Uterus (tissue), 2 donors: ENCODE measurements at regions not wholly inside any gene's neighbourhood (a gene's known extent, or its start where the extent isn't known, plus 50 kb on each side); places are given as distances from the start of the nearest gene placed in this dataset.

ENCODE experiments used
- POLR2A ChIP-seq, 2 donors: fragments of 450-650 bp; IDR thresholded peaks; one replicate each; pipeline ENCODE4 v1.6.1; 2016; ENCODE audit warnings: antibody characterized with exemption in 2 of 2, mild to moderate bottlenecking in 1 of 2, moderate library complexity in 1 of 2
- TF ChIP-seq, protein P1 (sequence below), 4 experiments: fragments of 200-600 bp in 2 of 4; fragments of 450-650 bp in 2 of 4; sonication (generic) in 2 of 4; IDR thresholded peaks; one replicate each; pipeline ENCODE4 v1.5.1; 2016 to 2019; ENCODE audit warnings: antibody characterized with exemption in 4 of 4, mild to moderate bottlenecking in 2 of 4, moderate library complexity in 1 of 4

- TF ChIP-seq, protein P1, sequence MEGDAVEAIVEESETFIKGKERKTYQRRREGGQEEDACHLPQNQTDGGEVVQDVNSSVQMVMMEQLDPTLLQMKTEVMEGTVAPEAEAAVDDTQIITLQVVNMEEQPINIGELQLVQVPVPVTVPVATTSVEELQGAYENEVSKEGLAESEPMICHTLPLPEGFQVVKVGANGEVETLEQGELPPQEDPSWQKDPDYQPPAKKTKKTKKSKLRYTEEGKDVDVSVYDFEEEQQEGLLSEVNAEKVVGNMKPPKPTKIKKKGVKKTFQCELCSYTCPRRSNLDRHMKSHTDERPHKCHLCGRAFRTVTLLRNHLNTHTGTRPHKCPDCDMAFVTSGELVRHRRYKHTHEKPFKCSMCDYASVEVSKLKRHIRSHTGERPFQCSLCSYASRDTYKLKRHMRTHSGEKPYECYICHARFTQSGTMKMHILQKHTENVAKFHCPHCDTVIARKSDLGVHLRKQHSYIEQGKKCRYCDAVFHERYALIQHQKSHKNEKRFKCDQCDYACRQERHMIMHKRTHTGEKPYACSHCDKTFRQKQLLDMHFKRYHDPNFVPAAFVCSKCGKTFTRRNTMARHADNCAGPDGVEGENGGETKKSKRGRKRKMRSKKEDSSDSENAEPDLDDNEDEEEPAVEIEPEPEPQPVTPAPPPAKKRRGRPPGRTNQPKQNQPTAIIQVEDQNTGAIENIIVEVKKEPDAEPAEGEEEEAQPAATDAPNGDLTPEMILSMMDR (IDR thresholded peaks at IDR 0.05): no peak
- TF ChIP-seq POLR2A (IDR thresholded peaks at IDR 0.05): no peak
These were observed 138.9 kb upstream of the FERD3L start for GRCh38 chr7:19284136-19284535.
